ENCODE measurements at regions not wholly inside any gene's neighbourhood (a gene's known extent, or its start where the extent isn't known, plus 50 kb on each side); places are given as distances from the start of the nearest gene placed in this dataset.

DNA sequence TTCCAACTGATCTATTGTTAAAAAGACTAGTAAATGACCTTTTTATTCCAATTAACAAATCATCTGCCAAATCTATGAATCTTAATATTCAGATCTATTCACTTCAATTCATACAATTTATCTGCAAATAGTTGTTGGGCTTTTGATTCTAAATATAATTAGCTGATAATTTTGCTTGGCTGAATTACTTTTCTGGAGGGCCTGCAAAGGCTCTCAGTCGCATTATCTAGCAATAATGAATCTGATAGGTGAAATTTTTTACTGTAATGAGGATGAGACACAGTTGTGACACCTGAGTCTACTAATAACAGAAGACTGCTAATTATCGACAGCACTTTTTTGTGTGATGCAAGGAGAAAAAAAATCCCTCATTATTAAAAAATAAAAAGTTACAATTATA is 565.1 kb downstream of the ZEB2 start:
- no peak for TF ChIP-seq POLR2A (conservative IDR thresholded peaks at IDR 0.05)
- TF ChIP-seq, protein P1, sequence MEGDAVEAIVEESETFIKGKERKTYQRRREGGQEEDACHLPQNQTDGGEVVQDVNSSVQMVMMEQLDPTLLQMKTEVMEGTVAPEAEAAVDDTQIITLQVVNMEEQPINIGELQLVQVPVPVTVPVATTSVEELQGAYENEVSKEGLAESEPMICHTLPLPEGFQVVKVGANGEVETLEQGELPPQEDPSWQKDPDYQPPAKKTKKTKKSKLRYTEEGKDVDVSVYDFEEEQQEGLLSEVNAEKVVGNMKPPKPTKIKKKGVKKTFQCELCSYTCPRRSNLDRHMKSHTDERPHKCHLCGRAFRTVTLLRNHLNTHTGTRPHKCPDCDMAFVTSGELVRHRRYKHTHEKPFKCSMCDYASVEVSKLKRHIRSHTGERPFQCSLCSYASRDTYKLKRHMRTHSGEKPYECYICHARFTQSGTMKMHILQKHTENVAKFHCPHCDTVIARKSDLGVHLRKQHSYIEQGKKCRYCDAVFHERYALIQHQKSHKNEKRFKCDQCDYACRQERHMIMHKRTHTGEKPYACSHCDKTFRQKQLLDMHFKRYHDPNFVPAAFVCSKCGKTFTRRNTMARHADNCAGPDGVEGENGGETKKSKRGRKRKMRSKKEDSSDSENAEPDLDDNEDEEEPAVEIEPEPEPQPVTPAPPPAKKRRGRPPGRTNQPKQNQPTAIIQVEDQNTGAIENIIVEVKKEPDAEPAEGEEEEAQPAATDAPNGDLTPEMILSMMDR (IDR thresholded peaks at IDR 0.05 in 2 of 3, conservative IDR thresholded peaks at IDR 0.05 in 1 of 3; ENCODE audit: insufficient read depth in 2 of 3, low read depth in 1 of 3, low read length in 3 of 3) = no peak
- TF ChIP-seq, protein P2, sequence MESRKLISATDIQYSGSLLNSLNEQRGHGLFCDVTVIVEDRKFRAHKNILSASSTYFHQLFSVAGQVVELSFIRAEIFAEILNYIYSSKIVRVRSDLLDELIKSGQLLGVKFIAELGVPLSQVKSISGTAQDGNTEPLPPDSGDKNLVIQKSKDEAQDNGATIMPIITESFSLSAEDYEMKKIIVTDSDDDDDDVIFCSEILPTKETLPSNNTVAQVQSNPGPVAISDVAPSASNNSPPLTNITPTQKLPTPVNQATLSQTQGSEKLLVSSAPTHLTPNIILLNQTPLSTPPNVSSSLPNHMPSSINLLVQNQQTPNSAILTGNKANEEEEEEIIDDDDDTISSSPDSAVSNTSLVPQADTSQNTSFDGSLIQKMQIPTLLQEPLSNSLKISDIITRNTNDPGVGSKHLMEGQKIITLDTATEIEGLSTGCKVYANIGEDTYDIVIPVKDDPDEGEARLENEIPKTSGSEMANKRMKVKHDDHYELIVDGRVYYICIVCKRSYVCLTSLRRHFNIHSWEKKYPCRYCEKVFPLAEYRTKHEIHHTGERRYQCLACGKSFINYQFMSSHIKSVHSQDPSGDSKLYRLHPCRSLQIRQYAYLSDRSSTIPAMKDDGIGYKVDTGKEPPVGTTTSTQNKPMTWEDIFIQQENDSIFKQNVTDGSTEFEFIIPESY (CRISPR knock-in tag; IDR thresholded peaks at IDR 0.05) = no peak
- no peak for TF ChIP-seq NBN (IDR thresholded peaks at IDR 0.05; ENCODE audit: low read depth)
- no peak for TF ChIP-seq CBFB (CRISPR knock-in tag; IDR thresholded peaks at IDR 0.05)
- no peak for TF ChIP-seq JUN (IDR thresholded peaks at IDR 0.05; ENCODE audit: borderline replicate concordance, low read depth, low read length)
- TF ChIP-seq JUN (CRISPR knock-in tag; IDR thresholded peaks at IDR 0.05; ENCODE audit: borderline replicate concordance) = no peak
- TF ChIP-seq GATA2 (CRISPR knock-in tag; IDR thresholded peaks at IDR 0.05) = no peak
- TF ChIP-seq CHD4 (IDR thresholded peaks at IDR 0.05; ENCODE audit: insufficient read depth, insufficient replicate concordance, low read depth, low read length, poor library complexity, severe bottlenecking) = no peak
- no peak for TF ChIP-seq GTF2F1 (IDR thresholded peaks at IDR 0.05; ENCODE audit: low read depth, low read length)
- TF ChIP-seq MAX (CRISPR knock-in tag; IDR thresholded peaks at IDR 0.05) = no peak
- TF ChIP-seq MYC (IDR thresholded peaks at IDR 0.05; ENCODE audit: low read depth, low read length) = no peak
- no peak for TF ChIP-seq MYC (CRISPR knock-in tag; IDR thresholded peaks at IDR 0.05; ENCODE audit: borderline replicate concordance, low read depth)
- TF ChIP-seq, protein P3, sequence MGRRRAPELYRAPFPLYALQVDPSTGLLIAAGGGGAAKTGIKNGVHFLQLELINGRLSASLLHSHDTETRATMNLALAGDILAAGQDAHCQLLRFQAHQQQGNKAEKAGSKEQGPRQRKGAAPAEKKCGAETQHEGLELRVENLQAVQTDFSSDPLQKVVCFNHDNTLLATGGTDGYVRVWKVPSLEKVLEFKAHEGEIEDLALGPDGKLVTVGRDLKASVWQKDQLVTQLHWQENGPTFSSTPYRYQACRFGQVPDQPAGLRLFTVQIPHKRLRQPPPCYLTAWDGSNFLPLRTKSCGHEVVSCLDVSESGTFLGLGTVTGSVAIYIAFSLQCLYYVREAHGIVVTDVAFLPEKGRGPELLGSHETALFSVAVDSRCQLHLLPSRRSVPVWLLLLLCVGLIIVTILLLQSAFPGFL (CRISPR knock-in tag; IDR thresholded peaks at IDR 0.05) = no peak
- TF ChIP-seq ATF1 (CRISPR knock-in tag; IDR thresholded peaks at IDR 0.05) = no peak
- TF ChIP-seq ATF1 (tag; IDR thresholded peaks at IDR 0.05) = no peak
